ENCODE measurements at regions not wholly inside any gene's neighbourhood (a gene's known extent, or its start where the extent isn't known, plus 50 kb on each side); places are given as distances from the start of the nearest gene placed in this dataset.

DNA sequence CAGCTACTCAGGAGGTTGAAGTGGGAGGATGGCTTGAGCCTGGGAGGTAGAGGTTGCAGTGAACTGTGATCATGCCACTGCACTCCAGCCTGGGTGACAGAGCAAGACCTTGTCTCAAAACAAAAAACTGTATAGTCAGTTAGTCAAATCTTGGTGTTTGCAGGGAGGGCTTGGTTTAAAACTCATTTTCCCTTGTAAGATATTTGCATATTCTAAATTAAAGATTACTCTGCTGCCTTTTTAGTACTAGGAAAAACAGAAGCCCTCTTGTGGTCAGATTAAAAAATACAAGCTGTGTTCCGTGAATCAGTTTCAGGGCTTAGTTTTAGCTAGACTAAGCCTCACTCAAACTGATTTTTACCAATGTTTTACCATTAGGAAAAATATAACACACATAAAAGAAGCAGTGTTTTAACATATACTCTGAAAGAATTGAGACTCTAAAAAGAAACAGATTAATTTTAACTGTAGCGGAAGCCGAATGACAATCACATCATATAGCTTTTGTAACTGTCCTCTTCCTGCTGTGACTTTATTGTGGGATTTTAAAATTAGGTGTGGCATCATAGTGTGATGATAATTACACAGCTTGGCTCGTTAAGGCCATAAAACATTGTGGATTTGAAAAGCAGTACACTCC, 84.9 kb upstream of the BASP1 start:
- Mint-ChIP-seq H3K4me3 (no peak overlapping the region), H3K4me1 (peaks cover 6% of the 10 kb centered on the region), H3K27ac (no peak overlapping the region), H3K27me3 (peaks cover 23% of the 10 kb centered on the region), H3K9me3 (ENCODE audit: low read depth) (no peaks in the 10 kb centered on the region), H3K36me3 (ENCODE audit: low read depth) (no peaks in the 10 kb centered on the region)
- ATAC-seq, result no peak
- CTCF ChIA-PET, result interaction anchor here (0.6 to 3.3 kb wide), 29 partner anchors 10 to 1179 kb away, joined by 3 to 15 read pairs (median 3); no protein-coding TSS in a partner anchor
- POLR2A ChIA-PET, result interaction anchor here (0.6 kb wide), 1 partner anchor 11 kb away, joined by 3 read pairs; no protein-coding TSS in a partner anchor
- DNase-seq, result no peak
- intact Hi-C loops (cut with DNase I, micrococcal nuclease), result loop anchor here (1.0 to 2.0 kb wide), 2 partner anchors 198 to 341 kb away; no protein-coding TSS in a partner anchor

DNA sequence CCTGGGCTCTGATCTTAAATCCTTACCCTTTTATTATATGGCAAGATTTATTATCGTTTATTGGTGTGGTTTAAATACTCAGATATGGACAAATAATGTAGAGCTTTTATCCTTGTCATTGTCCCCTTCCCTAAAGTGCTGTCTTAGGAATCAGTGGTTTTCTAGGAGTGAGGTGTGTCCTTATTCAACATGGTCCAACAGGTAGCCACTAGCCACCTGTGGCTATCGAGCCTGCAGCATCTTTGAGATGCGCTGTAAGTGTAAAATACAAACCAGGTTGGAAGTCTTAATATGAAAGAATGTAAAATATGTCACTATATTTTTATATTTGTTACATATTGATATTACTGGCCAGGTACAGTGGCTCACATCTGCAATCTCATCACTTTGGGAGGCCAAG, 82.4 kb upstream of the BASP1 start:
- intact Hi-C loops (cut with DNase I, micrococcal nuclease), result no loop called here
- ATAC-seq (no peak), DNase-seq (no peak)
- no peaks in the 10 kb centered on the region for H3K36me3 Mint-ChIP-seq (ENCODE audit: low read depth)
- H3K4me3 Mint-ChIP-seq, result no peak overlapping the region
- H3K27ac Mint-ChIP-seq, result no peak overlapping the region
- POLR2A ChIA-PET, result no interaction called here
- H3K27me3 Mint-ChIP-seq, result peaks cover 17% of the 10 kb centered on the region
- CTCF ChIA-PET, result interaction anchor here (0.5 kb wide), 1 partner anchor 1052 kb away, joined by 3 read pairs; no protein-coding TSS in a partner anchor
- H3K4me1 Mint-ChIP-seq, result peaks cover 6% of the 10 kb centered on the region
- H3K9me3 Mint-ChIP-seq (ENCODE audit: low read depth), result no peaks in the 10 kb centered on the region

DNA sequence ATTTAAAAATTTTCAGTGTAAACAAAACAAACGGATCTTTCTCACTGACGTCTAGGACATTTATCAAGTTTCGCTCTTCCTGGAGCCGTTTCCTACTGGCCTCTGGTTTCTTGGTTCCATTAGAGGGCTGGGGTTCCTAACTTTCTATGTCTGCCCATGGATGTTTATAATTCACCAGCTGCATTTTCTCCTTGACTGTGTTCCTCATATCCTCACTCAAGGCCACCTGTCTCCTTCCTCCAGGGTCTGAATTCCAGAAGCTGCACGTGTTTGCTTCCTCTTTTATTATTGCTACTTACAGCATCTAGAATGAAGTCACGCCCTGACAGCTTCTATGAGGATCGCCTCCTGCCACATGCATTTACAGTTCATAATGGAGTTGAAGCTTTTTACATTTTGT, 74.1 kb upstream of the BASP1 start:
- no peak overlapping the region for H3K4me3 Mint-ChIP-seq
- H3K4me1 Mint-ChIP-seq, result no peaks in the 10 kb centered on the region
- no peaks in the 10 kb centered on the region for H3K9me3 Mint-ChIP-seq (ENCODE audit: low read depth)
- no peak overlapping the region for H3K27ac Mint-ChIP-seq
- ATAC-seq, result no peak
- POLR2A ChIA-PET, result interaction anchor here (0.6 kb wide), 1 partner anchor 11 kb away, joined by 3 read pairs; no protein-coding TSS in a partner anchor
- CTCF ChIA-PET, result interaction anchor here (1.2 kb wide), 1 partner anchor 10 kb away, joined by 5 read pairs; no protein-coding TSS in a partner anchor
- no peak for DNase-seq
- no peaks in the 10 kb centered on the region for H3K36me3 Mint-ChIP-seq (ENCODE audit: low read depth)
- H3K27me3 Mint-ChIP-seq, result no peaks in the 10 kb centered on the region
- intact Hi-C loops (cut with DNase I, micrococcal nuclease), result no loop called here

DNA sequence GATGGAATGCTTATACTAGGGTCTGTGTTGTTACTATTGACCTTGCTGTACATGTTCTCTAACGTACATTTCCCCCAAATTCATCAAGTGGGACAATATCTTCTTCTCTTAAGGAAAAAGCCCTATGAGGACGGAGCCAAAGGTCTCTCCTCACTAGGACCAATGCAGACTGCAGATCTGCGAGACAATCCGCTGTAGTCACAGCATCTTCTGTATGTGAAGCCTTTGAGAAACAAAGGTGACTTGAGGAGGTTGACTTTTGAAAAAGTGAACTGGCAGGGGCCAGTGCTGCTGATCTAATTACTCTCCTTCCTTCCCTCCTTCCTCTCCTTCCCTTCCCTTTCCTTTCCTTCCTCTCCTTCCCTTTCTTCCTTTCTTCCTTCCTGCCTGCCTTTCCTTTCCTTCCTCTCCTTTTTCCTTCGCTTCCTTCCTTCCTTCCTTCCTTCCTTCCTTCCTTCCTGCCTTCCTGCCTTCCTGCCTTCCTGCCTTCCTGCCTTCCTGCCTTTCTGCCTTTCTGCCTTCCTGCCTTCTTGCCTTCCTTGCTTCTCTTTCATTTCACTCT, 71.1 kb upstream of the BASP1 start:
- Mint-ChIP-seq H3K4me3 (no peak overlapping the region), H3K27ac (no peak overlapping the region), H3K27me3 (no peaks in the 10 kb centered on the region), H3K4me1 (no peaks in the 10 kb centered on the region), H3K9me3 (ENCODE audit: low read depth) (no peaks in the 10 kb centered on the region), H3K36me3 (ENCODE audit: low read depth) (no peaks in the 10 kb centered on the region)
- ChIA-PET CTCF (no interaction called here), POLR2A (no interaction called here)
- ATAC-seq, result no peak
- intact Hi-C loops (cut with DNase I, micrococcal nuclease), result no loop called here
- DNase-seq, result no peak

DNA sequence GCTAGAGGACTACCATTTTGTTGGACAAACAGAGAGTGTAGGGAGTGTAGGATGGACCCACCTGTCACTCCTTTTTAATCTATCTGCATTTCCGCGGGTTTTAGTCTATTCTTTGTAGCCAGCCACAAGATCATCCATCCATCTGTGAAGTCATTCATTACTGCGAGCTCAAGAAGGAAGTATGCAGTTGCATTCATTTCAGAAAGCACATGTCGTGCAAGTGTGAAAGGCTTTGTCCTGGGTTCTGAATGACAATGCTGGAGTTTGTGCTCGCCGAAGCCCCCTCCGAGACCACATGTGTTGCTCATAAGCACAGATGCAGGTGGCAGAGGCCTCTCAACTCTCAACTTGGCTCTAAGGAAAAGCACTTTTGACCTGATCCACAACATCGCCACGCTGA, 70.3 kb upstream of the BASP1 start:
- Mint-ChIP-seq H3K27ac (no peak overlapping the region), H3K4me3 (no peak overlapping the region), H3K9me3 (ENCODE audit: low read depth) (no peaks in the 10 kb centered on the region), H3K36me3 (ENCODE audit: low read depth) (no peaks in the 10 kb centered on the region), H3K27me3 (no peaks in the 10 kb centered on the region), H3K4me1 (no peaks in the 10 kb centered on the region)
- no peak for ATAC-seq
- DNase-seq, result no peak
- intact Hi-C loops (cut with DNase I, micrococcal nuclease), result no loop called here
- ChIA-PET CTCF (no interaction called here), POLR2A (no interaction called here)

DNA sequence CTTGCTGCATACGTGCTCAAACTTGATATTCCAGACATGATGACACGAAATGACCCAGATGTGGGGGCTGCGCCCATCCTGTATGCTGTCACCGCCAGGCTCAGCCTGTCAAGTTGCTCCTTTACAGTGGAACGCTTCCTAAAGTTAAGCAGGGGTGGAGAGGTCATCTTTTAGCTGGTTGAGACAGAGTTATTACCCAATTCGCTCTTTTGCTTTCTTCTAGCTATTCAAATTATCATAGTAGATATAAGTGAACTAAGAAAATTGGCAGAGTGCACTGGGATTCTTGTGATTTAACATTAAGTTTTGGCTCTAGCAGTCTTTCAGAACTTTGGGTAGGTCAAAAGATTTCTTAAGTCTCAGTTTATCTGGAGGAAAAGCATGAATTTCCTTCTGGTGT, 69.8 kb upstream of the BASP1 start:
- no peak for ATAC-seq
- intact Hi-C loops (cut with DNase I, micrococcal nuclease), result no loop called here
- Mint-ChIP-seq H3K9me3 (ENCODE audit: low read depth) (no peaks in the 10 kb centered on the region), H3K36me3 (ENCODE audit: low read depth) (no peaks in the 10 kb centered on the region), H3K27ac (no peak overlapping the region), H3K27me3 (no peaks in the 10 kb centered on the region), H3K4me3 (no peak overlapping the region), H3K4me1 (no peaks in the 10 kb centered on the region)
- no peak for DNase-seq
- ChIA-PET POLR2A (no interaction called here), CTCF (no interaction called here)

DNA sequence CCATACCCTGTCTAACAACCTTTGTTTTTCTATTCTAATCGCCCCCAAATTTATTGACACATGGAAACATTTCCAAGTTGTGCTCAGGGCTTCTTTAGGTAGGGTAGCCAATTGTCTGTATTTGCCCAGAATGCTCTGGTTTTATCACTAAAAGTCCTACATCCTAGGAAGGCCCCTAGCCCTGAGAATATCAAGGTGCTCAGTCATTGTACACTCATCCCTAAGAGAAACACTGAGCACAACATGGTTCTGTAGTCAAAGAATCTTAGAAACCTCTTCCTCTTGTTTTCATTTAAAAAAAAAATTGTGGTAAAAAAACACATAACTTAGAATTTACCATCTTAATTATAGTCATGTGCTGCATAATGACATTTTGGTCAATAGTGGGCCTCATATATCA, 69.0 kb upstream of the BASP1 start:
- Mint-ChIP-seq H3K36me3 (ENCODE audit: low read depth) (no peaks in the 10 kb centered on the region), H3K4me3 (no peak overlapping the region), H3K27ac (no peak overlapping the region), H3K4me1 (no peaks in the 10 kb centered on the region), H3K9me3 (ENCODE audit: low read depth) (no peaks in the 10 kb centered on the region), H3K27me3 (no peaks in the 10 kb centered on the region)
- ATAC-seq (no peak), DNase-seq (no peak)
- ChIA-PET CTCF (interaction anchor here (1.9 kb wide), 1 partner anchor 16 kb away, joined by 8 read pairs; no protein-coding TSS in a partner anchor), POLR2A (no interaction called here)
- intact Hi-C loops (cut with DNase I, micrococcal nuclease), result no loop called here

DNA sequence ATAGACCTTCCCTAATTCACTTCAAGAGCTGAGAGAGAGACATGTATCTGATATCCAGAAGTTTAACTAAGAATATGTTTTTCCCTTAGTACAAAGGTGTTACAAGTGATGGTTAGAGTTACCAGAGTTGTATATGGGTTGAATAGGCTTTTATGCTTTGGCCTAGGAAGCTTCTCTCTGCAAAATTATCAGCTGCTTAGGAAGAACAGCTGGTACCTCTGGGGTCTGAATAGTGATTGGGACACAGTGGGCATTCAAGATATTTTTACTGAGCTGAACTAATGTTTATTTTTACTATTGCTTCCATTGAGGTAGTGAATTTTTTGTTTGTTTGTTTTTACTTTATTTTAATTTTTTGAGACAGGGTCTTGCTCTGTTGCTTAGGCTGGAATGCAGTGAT, 67.6 kb upstream of the BASP1 start:
- Mint-ChIP-seq H3K9me3 (ENCODE audit: low read depth) (no peaks in the 10 kb centered on the region), H3K36me3 (ENCODE audit: low read depth) (no peaks in the 10 kb centered on the region), H3K27me3 (no peaks in the 10 kb centered on the region), H3K27ac (no peak overlapping the region), H3K4me3 (no peak overlapping the region), H3K4me1 (no peaks in the 10 kb centered on the region)
- no peak for ATAC-seq
- ChIA-PET CTCF (interaction anchor here (1.3 to 1.9 kb wide), 3 partner anchors 10 to 40 kb away, joined by 3 to 8 read pairs (median 4); no protein-coding TSS in a partner anchor), POLR2A (no interaction called here)
- no peak for DNase-seq
- intact Hi-C loops (cut with DNase I, micrococcal nuclease), result no loop called here

DNA sequence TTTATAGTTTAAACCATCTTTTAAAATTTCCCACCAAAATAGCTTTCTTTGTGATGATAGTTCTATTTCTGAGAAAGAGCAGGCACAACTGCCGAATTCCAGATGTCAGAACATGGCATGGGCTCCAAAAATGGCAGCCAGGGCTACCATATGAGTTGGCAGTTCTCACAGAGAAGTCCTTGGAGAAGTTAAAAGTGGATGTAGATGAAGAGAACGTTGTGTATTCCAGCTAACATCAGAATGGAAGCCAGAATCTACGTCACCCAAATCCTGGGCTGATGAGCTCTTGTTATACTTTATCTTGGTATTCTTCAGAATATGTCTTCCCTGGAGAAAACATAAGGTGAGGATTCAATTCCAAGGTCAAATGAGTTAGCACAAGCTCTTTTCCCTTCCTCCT, 66.9 kb upstream of the BASP1 start:
- H3K27me3 Mint-ChIP-seq, result no peaks in the 10 kb centered on the region
- H3K4me1 Mint-ChIP-seq, result no peaks in the 10 kb centered on the region
- H3K4me3 Mint-ChIP-seq, result no peak overlapping the region
- CTCF ChIA-PET, result interaction anchor here (1.3 to 1.5 kb wide), 3 partner anchors 9 to 39 kb away, joined by 3 to 4 read pairs (median 4); no protein-coding TSS in a partner anchor
- H3K9me3 Mint-ChIP-seq (ENCODE audit: low read depth), result no peaks in the 10 kb centered on the region
- POLR2A ChIA-PET, result interaction anchor here (0.7 kb wide), 1 partner anchor 132 kb away, joined by 4 read pairs; no protein-coding TSS in a partner anchor
- intact Hi-C loops (cut with DNase I, micrococcal nuclease), result no loop called here
- DNase-seq, result no peak
- no peaks in the 10 kb centered on the region for H3K36me3 Mint-ChIP-seq (ENCODE audit: low read depth)
- no peak for ATAC-seq
- H3K27ac Mint-ChIP-seq, result no peak overlapping the region

DNA sequence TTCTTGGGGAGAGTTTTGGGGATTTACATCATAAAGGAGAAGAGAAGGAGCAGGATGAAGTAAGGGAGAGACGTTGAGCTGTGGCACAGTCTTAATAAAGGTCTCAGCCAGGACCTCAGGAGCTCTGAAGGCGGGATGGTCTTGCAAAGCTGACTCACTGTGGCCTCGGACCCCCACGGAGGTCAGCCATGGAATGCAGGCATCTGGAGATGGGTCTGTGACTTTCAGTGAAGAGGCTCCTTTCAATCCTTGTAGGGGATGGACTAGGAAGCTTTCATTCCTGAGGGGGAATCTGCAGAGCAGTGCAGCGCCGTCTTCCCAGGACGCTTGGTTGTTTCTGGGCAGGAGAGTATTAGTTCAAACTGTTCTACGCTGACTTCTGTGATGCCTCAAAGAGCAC, 65.7 kb upstream of the BASP1 start:
- H3K27me3 Mint-ChIP-seq, result no peaks in the 10 kb centered on the region
- CTCF ChIA-PET, result interaction anchor here (1.5 kb wide), 1 partner anchor 19 kb away, joined by 4 read pairs; no protein-coding TSS in a partner anchor
- DNase-seq (no peak), ATAC-seq (no peak)
- POLR2A ChIA-PET, result no interaction called here
- H3K4me3 Mint-ChIP-seq, result no peak overlapping the region
- no peaks in the 10 kb centered on the region for H3K4me1 Mint-ChIP-seq
- no peak overlapping the region for H3K27ac Mint-ChIP-seq
- intact Hi-C loops (cut with DNase I, micrococcal nuclease), result no loop called here
- no peaks in the 10 kb centered on the region for H3K36me3 Mint-ChIP-seq (ENCODE audit: low read depth)
- no peaks in the 10 kb centered on the region for H3K9me3 Mint-ChIP-seq (ENCODE audit: low read depth)

DNA sequence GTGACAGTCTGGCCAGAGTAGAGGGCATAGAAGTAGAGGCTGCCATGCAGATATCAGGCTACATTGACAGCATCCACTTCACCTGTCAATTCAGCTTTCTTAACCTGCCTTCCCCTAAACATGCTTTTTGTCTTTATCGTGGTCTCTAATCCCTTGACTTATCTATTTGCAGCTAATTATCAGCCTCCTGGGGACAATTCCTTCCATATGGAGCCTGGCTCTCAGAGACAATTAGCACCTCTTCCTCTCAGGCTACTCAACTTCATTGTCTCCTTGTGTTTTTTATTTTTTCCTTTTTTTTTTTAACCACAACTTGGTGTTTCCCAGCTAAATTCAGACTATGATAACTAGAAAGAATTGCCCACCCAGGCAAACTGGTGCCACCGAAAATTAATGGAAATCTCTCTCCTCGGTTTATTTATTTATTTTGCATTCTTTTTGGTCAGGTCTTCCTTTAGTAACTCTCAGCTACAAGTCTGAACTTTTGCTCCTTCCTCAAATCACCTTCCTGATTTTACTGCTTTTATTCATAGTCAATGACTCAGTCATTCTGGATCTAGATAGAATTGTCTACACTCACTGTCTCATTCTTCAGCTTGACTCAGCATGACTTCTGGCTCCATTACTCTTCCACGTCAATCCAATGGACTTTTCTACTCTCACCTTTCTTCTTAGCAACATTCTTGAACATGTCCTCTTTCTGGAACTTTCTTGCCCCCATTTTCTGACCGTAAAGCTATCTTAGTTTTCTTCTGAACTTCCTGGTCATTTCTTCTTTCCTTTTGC, 63.0 kb upstream of the BASP1 start:
- no peaks in the 10 kb centered on the region for H3K4me1 Mint-ChIP-seq
- H3K27me3 Mint-ChIP-seq, result no peaks in the 10 kb centered on the region
- no peaks in the 10 kb centered on the region for H3K36me3 Mint-ChIP-seq (ENCODE audit: low read depth)
- ChIA-PET CTCF (interaction anchor here (1.1 to 1.4 kb wide), 2 partner anchors 21 to 36 kb away, joined by 3 to 5 read pairs; no protein-coding TSS in a partner anchor), POLR2A (no interaction called here)
- no peak overlapping the region for H3K27ac Mint-ChIP-seq
- no peak overlapping the region for H3K4me3 Mint-ChIP-seq
- DNase-seq, result no peak
- no peaks in the 10 kb centered on the region for H3K9me3 Mint-ChIP-seq (ENCODE audit: low read depth)
- intact Hi-C loops (cut with DNase I, micrococcal nuclease), result no loop called here
- ATAC-seq, result no peak

Measured in activated CD4-positive, alpha-beta T cell treated with anti-CD3 and anti-CD28 coated beads for 36 hours (primary cell).